ENCODE measurements at regions not wholly inside any gene's neighbourhood (a gene's known extent, or its start where the extent isn't known, plus 50 kb on each side); places are given as distances from the start of the nearest gene placed in this dataset.

DNA sequence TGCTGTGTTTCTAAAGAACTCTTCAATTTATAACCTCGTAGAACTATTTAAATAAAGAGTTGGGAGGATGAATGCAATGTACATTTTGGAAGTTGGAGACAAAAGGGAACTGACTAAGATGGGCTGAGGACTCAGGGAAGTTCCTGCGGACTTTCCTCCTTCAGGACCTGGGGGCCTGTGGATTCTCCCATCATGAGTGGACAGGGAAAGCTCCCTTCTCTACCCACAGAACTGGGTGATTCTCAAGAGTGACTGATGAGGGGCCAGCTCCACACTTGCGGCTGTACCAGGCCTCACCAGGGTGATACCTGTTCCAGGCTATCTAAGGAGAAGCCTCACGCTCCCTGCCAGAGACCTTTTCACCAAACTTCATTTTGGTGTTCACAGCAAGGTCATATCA, 143.8 kb upstream of the APCDD1 start:
- no peaks in the 10 kb centered on the region for H3K79me2 ChIP-seq (ENCODE audit: insufficient read depth, low read length)
- no peak overlapping the region for H3K4me3 ChIP-seq (ENCODE audit: insufficient read depth, low read length)
- no peak overlapping the region for H3K27ac ChIP-seq (ENCODE audit: low read depth, low read length)
- H4K20me1 ChIP-seq (ENCODE audit: insufficient read depth, low read length), result no peaks in the 10 kb centered on the region
- no peak for DNase-seq (ENCODE audit: insufficient read length, low spot score, missing footprints)
- no peaks in the 10 kb centered on the region for H3K36me3 ChIP-seq (ENCODE audit: insufficient read depth, low read length)
- no peaks in the 10 kb centered on the region for H3K9me3 ChIP-seq (ENCODE audit: low read depth, low read length)
- H3K4me1 ChIP-seq (ENCODE audit: insufficient read depth, low read length), result peaks cover 3% of the 10 kb centered on the region
- H2AFZ ChIP-seq (ENCODE audit: low read length), result no peak overlapping the region
- no peak for TF ChIP-seq CTCF (IDR thresholded peaks at IDR 0.05; ENCODE audit: extremely low read depth, low read depth, low read length)
- no peaks in the 10 kb centered on the region for H3K27me3 ChIP-seq (ENCODE audit: insufficient read depth, low read length)
- H3K4me2 ChIP-seq (ENCODE audit: insufficient read depth, low read length), result no peak overlapping the region

GRCh38 chr18:10312326-10313015, 142.0 kb upstream of the APCDD1 start:
- H3K4me3 ChIP-seq (ENCODE audit: insufficient read depth, low read length), result no peak overlapping the region
- H3K27me3 ChIP-seq (ENCODE audit: insufficient read depth, low read length), result no peaks in the 10 kb centered on the region
- no peaks in the 10 kb centered on the region for H3K79me2 ChIP-seq (ENCODE audit: insufficient read depth, low read length)
- no peaks in the 10 kb centered on the region for H3K9me3 ChIP-seq (ENCODE audit: low read depth, low read length)
- no peaks in the 10 kb centered on the region for H3K36me3 ChIP-seq (ENCODE audit: insufficient read depth, low read length)
- no peak for TF ChIP-seq CTCF (IDR thresholded peaks at IDR 0.05; ENCODE audit: extremely low read depth, low read depth, low read length)
- no peaks in the 10 kb centered on the region for H4K20me1 ChIP-seq (ENCODE audit: insufficient read depth, low read length)
- H3K4me1 ChIP-seq (ENCODE audit: insufficient read depth, low read length), result peaks cover 3% of the 10 kb centered on the region
- H3K27ac ChIP-seq (ENCODE audit: low read depth, low read length), result no peak overlapping the region
- no peak for DNase-seq (ENCODE audit: insufficient read length, low spot score, missing footprints)
- no peak overlapping the region for H2AFZ ChIP-seq (ENCODE audit: low read length)
- no peak overlapping the region for H3K4me2 ChIP-seq (ENCODE audit: insufficient read depth, low read length)

GRCh38 chr18:10313016-10313342, 141.5 kb upstream of the APCDD1 start:
- Histone ChIP-seq H3K4me3 (ENCODE audit: insufficient read depth, low read length) (no peak overlapping the region), H3K4me2 (ENCODE audit: insufficient read depth, low read length) (no peak overlapping the region), H3K79me2 (ENCODE audit: insufficient read depth, low read length) (no peaks in the 10 kb centered on the region), H2AFZ (ENCODE audit: low read length) (no peak overlapping the region), H3K9me3 (ENCODE audit: low read depth, low read length) (no peaks in the 10 kb centered on the region), H3K36me3 (ENCODE audit: insufficient read depth, low read length) (no peaks in the 10 kb centered on the region), H3K27ac (ENCODE audit: low read depth, low read length) (no peak overlapping the region), H3K4me1 (ENCODE audit: insufficient read depth, low read length) (peaks cover 3% of the 10 kb centered on the region), H4K20me1 (ENCODE audit: insufficient read depth, low read length) (no peaks in the 10 kb centered on the region), H3K27me3 (ENCODE audit: insufficient read depth, low read length) (peaks cover 3% of the 10 kb centered on the region)
- DNase-seq (ENCODE audit: insufficient read length, low spot score, missing footprints), result no peak
- no peak for TF ChIP-seq CTCF (IDR thresholded peaks at IDR 0.05; ENCODE audit: extremely low read depth, low read depth, low read length)

GRCh38 chr18:10314066-10314465, 140.4 kb upstream of the APCDD1 start:
- Histone ChIP-seq H3K36me3 (ENCODE audit: insufficient read depth, low read length) (no peaks in the 10 kb centered on the region), H3K27ac (ENCODE audit: low read depth, low read length) (no peak overlapping the region), H3K79me2 (ENCODE audit: insufficient read depth, low read length) (no peaks in the 10 kb centered on the region), H3K27me3 (ENCODE audit: insufficient read depth, low read length) (peaks cover 3% of the 10 kb centered on the region), H4K20me1 (ENCODE audit: insufficient read depth, low read length) (no peaks in the 10 kb centered on the region), H3K4me2 (ENCODE audit: insufficient read depth, low read length) (no peak overlapping the region), H3K4me1 (ENCODE audit: insufficient read depth, low read length) (peaks cover 3% of the 10 kb centered on the region), H3K9me3 (ENCODE audit: low read depth, low read length) (no peaks in the 10 kb centered on the region), H3K4me3 (ENCODE audit: insufficient read depth, low read length) (no peak overlapping the region), H2AFZ (ENCODE audit: low read length) (no peak overlapping the region)
- no peak for DNase-seq (ENCODE audit: insufficient read length, low spot score, missing footprints)
- no peak for TF ChIP-seq CTCF (IDR thresholded peaks at IDR 0.05; ENCODE audit: extremely low read depth, low read depth, low read length)

All from osteoblast (primary cell).